ENCODE measurements at regions not wholly inside any gene's neighbourhood (a gene's known extent, or its start where the extent isn't known, plus 50 kb on each side); places are given as distances from the start of the nearest gene placed in this dataset.

DNA sequence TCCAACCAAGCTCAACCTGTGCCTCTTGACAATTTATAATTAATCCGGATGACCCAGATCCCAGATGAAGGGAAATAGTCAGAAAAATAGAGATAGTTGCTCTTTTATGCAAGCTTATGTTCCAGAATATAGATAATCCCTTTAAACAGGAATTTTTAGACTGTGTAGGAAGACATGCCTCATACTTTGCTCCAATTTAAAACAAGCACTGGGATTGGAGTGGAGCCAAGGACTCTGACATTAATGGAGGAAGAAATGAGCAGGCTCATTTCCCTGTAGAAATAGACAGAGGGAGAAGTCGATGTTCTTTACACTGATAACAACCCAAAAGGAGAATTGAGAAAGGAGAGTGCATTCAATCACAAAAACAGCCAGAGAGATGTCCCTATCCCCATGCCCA, 70.1 kb upstream of the LRRC55 start:
- TF ChIP-seq, protein P1, sequence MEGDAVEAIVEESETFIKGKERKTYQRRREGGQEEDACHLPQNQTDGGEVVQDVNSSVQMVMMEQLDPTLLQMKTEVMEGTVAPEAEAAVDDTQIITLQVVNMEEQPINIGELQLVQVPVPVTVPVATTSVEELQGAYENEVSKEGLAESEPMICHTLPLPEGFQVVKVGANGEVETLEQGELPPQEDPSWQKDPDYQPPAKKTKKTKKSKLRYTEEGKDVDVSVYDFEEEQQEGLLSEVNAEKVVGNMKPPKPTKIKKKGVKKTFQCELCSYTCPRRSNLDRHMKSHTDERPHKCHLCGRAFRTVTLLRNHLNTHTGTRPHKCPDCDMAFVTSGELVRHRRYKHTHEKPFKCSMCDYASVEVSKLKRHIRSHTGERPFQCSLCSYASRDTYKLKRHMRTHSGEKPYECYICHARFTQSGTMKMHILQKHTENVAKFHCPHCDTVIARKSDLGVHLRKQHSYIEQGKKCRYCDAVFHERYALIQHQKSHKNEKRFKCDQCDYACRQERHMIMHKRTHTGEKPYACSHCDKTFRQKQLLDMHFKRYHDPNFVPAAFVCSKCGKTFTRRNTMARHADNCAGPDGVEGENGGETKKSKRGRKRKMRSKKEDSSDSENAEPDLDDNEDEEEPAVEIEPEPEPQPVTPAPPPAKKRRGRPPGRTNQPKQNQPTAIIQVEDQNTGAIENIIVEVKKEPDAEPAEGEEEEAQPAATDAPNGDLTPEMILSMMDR (IDR thresholded peaks at IDR 0.05) = no peak
- TF ChIP-seq POLR2A (IDR thresholded peaks at IDR 0.05) = no peak
